ENCODE measurements at regions not wholly inside any gene's neighbourhood (a gene's known extent, or its start where the extent isn't known, plus 50 kb on each side); places are given as distances from the start of the nearest gene placed in this dataset.

DNA sequence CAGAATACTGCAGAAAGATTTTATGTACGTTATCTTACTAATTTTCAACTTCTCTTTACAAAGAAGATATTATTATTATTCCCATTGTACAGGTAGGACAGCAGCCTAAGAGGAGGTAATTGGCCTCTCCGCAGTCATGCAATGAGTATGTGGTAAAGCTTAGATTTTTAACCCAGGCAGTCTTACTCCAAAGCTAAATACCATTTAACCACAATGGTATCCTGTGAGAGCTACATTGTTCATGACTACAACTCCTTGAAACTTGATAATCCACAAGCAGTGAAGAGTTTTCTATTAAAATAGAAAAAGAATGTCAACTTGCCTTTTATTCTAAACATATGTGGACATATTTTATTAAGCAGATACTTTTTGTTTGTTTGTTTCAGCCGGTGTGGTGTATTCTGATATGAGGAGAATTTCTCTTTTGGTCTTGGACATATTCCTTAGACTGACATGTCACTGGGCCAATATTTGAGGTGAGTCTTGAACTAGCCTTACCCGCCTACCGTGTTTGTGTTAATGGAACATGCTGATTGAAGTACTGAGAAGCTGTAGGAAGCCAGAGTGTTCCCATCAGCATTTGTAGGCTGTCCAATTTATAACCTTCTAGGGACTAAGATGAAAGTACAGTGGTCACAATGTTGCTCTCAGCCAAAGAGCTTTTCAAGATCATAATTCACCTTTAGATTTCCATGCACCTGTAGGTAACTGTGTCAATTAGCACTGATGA is 293.9 kb upstream of the DCC start:
- Histone ChIP-seq H3K79me2 (ENCODE audit: control insufficient read depth, insufficient read depth, low read length) (no peaks in the 10 kb centered on the region), H3K9ac (ENCODE audit: control insufficient read depth, insufficient read depth, low read length) (no peak overlapping the region), H4K20me1 (ENCODE audit: control insufficient read depth, insufficient read depth) (no peaks in the 10 kb centered on the region), H3K27me3 (replicated peaks in 1 of 2; ENCODE audit: control insufficient read depth in 2 of 2, insufficient read depth in 2 of 2, low read length in 1 of 2) (no peaks in the 10 kb centered on the region), H3K4me3 (no peak overlapping the region), H3K4me1 (ENCODE audit: control insufficient read depth, insufficient read depth, low read length) (no peaks in the 10 kb centered on the region), H3K9me3 (replicated peaks; ENCODE audit: control insufficient read depth, insufficient read depth, low read length) (no peaks in the 10 kb centered on the region), H3K36me3 (ENCODE audit: control insufficient read depth in 2 of 2, insufficient read depth in 2 of 2, low read length in 1 of 2) (no peaks in the 10 kb centered on the region), H3K27ac (ENCODE audit: control insufficient read depth, insufficient read depth) (no peak overlapping the region), H3K4me2 (ENCODE audit: control insufficient read depth, insufficient read depth) (no peak overlapping the region), H2AFZ (ENCODE audit: control insufficient read depth, low read depth, low read length) (no peak overlapping the region)
- ChIA-PET RAD21 (ENCODE audit: unreplicated experiment) (interaction anchor here (0.9 kb wide), 1 partner anchor 331 kb away, joined by 3 read pairs; no protein-coding TSS in a partner anchor), POLR2A (interaction anchor here (1.3 kb wide), 1 partner anchor 14 kb away, joined by 4 read pairs; no protein-coding TSS in a partner anchor), SMC1A (ENCODE audit: uncharacterized antibody, unreplicated experiment) (interaction anchor here (0.5 to 1.6 kb wide), 6 partner anchors 9 to 377 kb away, joined by 3 to 6 read pairs (median 4); no protein-coding TSS in a partner anchor), CTCF (interaction anchor here (1.0 to 1.5 kb wide), 2 partner anchors 8 to 10 kb away, joined by 3 read pairs; no protein-coding TSS in a partner anchor)
- BruUV-seq (replicated peaks): no TSS peak
- no peak for FAIRE-seq
- ATAC-seq: no peak
- intact Hi-C loops (cut with micrococcal nuclease; ENCODE audit: unreplicated experiment): no loop called here
- in situ Hi-C loops (cut with MboI): no loop called here
- TF ChIP-seq SIN3A (IDR thresholded peaks at IDR 0.05; ENCODE audit: low read depth, low read length): no peak
- no peak for TF ChIP-seq CBX5 (IDR thresholded peaks at IDR 0.05; ENCODE audit: low read depth)
- no peak for TF ChIP-seq MYB (IDR thresholded peaks at IDR 0.05; ENCODE audit: borderline replicate concordance, low read depth, low read length)
- no peak for TF ChIP-seq FOS (IDR thresholded peaks at IDR 0.05; ENCODE audit: borderline replicate concordance, extremely low read depth, insufficient read length)
- TF ChIP-seq NR2F1 (conservative IDR thresholded peaks at IDR 0.05): no peak
- TF ChIP-seq, protein P1, sequence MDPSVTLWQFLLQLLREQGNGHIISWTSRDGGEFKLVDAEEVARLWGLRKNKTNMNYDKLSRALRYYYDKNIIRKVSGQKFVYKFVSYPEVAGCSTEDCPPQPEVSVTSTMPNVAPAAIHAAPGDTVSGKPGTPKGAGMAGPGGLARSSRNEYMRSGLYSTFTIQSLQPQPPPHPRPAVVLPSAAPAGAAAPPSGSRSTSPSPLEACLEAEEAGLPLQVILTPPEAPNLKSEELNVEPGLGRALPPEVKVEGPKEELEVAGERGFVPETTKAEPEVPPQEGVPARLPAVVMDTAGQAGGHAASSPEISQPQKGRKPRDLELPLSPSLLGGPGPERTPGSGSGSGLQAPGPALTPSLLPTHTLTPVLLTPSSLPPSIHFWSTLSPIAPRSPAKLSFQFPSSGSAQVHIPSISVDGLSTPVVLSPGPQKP (IDR thresholded peaks at IDR 0.05; ENCODE audit: low read depth, low read length): no peak
- DNase-seq (ENCODE audit: low read depth, low spot score): no peak
- 48% methylated on average over 5 of the region's 5 CpGs for WGBS (ENCODE audit: insufficient coverage, insufficient replicate concordance, low lambda C conversion rate, missing lambda C conversion rate)

Data from GM12878 (cell line).